Right ventricle myocardium inferior (tissue), 1 donor: ENCODE measurements at regions not wholly inside any gene's neighbourhood (a gene's known extent, or its start where the extent isn't known, plus 50 kb on each side); places are given as distances from the start of the nearest gene placed in this dataset.
"Not testable (repeated sequence)": the region's sequence is repeated elsewhere in the genome, so short reads cannot be mapped to it uniquely, and the experiment has no call there.

Experiments used
- ATAC-seq: fragments of 200-7000 bp; cut with Tn5 transposase; one replicate; pipeline ENCODE4 v1.9.1; 2020; ENCODE audit warnings: mild to moderate bottlenecking, moderate library complexity
- DNase-seq: peaks from one replicate; pipeline ENCODE4 v3.0.0; 2021; ENCODE audit errors: missing footprints
- intact Hi-C: fragments of 100-400 bp; cut with DNase I; formaldehyde crosslinking; loops from one replicate; pipeline ENCODE4 v1.11.0; 2022
- donor health status: DM: no; HTN: yes; CAD: no; lungs with severe emphysema.

DNA sequence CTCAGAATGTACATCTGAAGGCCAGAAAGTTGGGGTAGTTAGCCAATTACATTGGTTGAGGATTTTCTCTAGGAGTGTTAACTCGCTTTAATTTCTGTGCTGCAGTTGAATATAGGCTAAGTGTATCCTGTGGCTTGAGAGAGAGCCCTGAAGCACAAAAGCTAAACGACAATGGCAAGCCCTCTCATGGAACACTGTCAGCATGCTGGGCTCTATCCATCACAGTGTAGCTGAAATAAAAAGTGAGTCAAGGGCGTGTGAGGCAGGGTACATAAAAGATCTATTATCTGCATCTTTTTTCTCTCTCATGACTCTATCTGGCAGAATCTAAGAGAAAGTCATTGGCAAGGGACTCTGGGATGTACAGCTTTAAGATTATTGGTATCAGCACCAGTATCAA, 254.2 kb upstream of the GRIA1 start:
- DNase-seq (no peak), ATAC-seq (no peak)
- intact Hi-C loops = no loop called here

DNA sequence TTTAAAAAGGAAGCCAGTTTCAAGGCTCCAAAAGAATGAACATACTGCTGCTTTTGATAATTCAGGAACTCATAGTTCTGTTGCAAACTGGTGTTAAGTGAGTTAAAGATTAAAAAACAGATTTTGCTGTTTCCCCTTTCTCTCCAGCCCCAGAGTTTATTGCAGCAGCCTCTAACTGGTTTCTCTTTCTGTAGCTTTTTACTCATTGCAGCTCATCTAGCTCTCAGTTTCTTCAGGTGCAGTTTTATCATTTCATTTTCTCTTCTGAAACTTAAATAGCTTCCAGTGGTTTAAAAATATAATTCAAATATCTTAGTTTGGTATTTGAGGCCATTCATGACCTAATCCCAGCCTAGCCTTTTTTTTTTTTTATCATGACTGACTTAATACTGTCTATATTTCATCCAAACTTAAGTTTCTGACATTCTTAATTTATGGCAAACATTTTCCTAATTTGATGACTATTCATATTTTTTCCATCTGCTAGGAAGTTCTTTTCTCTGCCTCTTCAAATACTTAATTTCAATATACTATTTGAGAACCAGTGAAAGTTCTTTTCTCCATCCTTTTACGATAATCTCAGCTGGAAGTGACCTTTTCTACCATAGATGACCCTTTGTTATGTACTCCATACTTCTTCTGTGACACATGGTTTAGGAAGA, 252.7 kb upstream of the GRIA1 start:
- DNase-seq (no peak), ATAC-seq (no peak)
- intact Hi-C loops = no loop called here

DNA sequence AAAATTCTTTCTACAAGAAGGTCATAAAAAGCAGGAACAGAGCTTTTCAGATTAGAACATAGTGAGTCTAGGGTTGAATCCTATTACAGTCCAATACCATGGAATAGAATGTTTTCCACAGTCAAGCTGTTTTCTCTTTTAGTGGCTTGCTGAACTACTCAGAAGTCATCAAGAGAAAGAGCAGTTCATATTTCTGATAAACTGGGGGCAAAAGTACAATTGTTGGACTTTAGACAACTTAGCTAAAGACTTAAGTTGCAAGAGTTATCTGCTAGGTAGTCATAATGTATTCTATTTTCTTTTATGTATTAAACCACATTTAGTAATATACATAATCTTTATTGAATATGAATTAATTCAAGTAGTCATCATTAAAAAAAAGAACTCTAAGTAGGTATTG, 233.1 kb upstream of the GRIA1 start:
- no peak for ATAC-seq
- DNase-seq = no peak
- intact Hi-C loops = no loop called here

DNA sequence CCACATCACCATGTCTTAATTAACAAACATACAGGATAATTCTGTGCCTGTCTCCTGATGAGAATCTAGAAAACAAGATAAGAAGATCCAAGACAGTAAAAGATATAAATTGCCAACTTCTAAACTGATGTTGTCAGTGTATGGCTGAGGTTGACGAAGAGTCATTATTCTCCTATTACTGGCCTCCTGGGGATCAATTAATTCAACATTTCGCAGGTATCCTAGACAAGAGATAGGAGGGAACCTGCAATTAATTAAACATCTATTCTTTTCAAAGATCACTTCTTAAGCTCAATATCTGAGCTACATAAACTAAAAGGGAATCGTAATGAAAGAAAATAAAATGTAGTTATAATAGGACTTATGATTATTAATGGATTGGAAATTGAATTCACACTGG, 232.0 kb upstream of the GRIA1 start:
- ATAC-seq = no peak
- DNase-seq = no peak
- intact Hi-C loops = no loop called here

DNA sequence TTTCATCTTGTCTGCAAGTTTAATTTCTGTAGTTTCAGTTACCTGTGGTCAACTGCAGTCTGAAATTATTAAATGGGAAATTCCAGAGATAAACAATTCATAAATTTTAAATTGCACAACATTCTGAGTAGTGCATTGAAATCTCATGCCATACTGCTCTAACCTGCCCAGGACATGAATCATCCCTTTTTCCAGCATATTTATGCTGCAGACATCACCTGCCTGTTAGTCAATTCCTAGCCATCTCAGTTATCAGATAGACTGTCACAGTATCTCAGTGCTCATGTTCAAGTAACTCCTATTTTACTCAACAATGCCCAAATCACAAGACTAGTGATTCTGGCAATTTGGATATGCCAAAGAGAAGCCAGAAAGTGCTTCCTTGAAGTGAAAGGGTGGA, 223.0 kb upstream of the GRIA1 start:
- intact Hi-C loops = no loop called here
- ATAC-seq (no peak), DNase-seq (no peak)

DNA sequence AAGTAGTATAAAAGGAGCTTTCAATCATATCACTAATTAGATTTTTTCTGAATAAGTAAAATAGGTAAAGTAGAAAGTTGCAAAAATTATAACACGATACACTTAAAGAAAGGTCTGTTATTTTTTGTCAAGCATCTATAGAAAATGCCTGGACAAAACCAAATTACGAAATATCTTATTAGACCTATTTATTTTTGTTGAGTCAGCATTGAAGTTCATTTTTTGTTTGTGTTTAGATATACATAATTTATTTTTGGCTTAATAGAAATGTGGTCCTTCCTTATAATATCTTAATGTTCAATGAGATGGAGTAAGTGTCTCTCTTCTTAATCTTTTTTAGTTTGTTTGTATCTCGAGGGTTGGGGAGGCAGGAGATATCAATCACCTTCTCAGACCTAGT, 214.8 kb upstream of the GRIA1 start:
- no peak for ATAC-seq
- intact Hi-C loops = no loop called here
- DNase-seq = no peak

DNA sequence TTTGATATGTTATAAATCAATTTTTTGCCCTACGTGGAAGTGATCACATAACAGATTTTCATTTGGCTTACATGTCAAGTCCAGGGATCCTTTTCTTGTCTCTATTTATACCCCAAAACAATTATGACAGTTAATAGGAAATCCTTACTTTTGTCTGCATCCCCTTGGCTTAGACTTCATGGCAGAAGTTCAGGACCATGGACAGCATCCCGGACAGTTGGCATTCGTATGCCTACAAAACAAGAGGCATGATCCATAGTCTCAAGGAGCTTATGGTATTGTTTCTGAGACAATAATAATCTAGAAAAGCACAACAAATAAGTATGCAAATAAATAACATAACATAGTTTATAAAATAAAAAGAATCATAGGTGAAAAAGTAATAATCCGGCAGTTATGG, 214.3 kb upstream of the GRIA1 start:
- ATAC-seq (no peak), DNase-seq (no peak)
- intact Hi-C loops = no loop called here

DNA sequence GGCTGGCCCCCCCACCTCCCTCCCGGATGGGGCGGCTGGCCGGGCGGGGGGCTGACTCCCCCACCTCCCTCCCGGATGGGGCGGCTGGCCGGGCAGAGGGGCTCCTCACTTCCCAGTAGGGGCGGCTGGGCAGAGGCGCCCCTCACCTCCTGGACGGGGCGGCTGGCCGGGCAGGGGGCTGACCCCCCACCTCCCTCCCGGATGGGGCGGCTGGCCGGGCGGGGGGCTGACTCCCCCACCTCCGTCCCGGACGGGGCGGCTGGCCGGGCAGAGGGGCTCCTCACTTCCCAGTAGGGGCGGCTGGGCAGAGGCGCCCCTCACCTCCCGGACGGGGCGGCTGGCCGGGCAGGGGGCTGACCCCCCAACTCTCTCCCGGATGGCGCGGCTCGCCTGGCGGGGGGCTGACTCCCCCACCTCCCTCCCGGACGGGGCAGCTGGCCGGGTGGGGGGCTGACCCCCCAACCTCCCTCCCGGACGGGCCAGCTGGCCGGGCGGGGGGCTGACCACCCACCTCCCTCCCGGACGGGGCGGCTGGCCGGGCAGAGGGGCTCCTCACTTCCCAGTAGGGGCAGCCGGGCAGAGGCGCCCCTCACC, 194.1 kb upstream of the GRIA1 start:
- ATAC-seq, DNase-seq, intact Hi-C loops: not testable (repeated sequence)

DNA sequence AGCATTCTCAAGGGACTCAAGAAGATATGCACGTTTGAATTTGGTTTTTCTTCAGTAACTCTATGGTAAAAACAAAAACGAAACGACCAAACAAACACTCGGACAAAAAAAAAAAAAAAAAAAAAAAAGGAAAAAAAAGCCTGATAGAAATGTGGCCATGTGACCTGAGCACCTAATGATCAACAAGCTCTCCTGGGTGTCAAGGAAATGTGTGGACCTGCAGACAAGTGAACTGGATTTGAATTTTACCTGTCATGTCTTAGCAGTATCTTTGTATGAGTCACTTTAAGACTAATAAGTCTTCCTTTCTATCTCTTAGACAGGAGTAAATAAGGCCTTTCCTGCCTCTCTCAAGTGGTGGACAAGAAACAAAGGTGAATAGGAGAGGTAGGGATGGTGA, 190.6 kb upstream of the GRIA1 start:
- no peak for DNase-seq
- ATAC-seq = no peak
- intact Hi-C loops = no loop called here

DNA sequence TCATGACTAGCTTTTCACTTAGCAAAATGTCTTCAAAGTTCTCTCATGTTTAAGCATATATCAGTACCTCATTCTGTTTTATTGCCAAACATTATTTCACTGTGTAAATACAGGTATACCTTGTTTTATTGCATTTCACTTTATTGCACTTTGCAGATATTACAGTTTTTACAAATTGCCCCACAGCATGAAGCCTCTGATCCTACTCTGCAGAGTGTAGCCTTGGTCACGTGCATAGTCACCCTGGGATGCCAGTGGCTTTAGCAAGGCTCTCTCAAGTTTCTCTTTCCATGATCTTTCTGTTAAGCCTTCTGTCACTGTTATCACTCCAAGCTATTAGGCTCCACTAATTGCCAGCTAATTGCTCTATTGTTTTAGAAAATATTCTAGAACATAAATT, 182.2 kb upstream of the GRIA1 start:
- intact Hi-C loops = no loop called here
- no peak for ATAC-seq
- no peak for DNase-seq

DNA sequence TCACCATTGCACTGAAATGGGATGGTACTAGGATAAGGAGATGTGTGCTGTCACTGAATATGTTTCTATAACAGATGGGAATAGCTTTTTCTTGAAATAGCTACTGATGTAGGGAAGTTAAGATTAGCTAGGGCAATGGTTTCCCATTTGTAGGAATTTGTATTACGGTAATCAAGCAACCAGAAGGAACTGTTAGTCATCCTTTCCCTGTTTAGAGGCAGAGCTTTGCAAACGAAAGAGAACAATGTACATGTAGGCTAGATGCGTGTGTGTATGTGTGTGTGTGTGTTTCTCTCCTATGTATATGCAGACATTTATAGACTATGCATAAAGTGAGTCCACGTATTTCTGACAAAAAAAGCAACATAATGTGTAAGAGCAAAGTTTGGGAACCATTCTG, 171.9 kb upstream of the GRIA1 start:
- DNase-seq (no peak), ATAC-seq (no peak)
- intact Hi-C loops = no loop called here

DNA sequence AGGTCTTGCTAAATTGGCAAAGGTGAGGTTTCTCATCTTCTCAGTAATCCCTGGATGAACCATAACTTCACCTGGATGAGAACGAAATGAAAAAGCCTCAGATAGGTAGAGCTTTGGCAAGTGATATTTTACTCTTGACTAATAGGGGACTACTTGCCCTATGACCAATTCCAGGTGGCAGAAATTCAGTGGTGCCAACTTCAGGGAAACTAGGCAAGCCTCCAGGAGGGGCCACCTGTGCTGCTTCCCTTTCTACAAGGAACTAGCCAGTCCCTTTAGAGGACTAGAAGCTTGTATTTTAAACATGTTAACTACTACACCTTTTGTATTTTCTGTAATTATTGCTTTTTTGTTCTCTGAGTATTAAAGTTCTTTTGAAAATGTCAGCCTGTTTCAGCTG, 169.0 kb upstream of the GRIA1 start:
- no peak for DNase-seq
- intact Hi-C loops = no loop called here
- ATAC-seq = no peak

DNA sequence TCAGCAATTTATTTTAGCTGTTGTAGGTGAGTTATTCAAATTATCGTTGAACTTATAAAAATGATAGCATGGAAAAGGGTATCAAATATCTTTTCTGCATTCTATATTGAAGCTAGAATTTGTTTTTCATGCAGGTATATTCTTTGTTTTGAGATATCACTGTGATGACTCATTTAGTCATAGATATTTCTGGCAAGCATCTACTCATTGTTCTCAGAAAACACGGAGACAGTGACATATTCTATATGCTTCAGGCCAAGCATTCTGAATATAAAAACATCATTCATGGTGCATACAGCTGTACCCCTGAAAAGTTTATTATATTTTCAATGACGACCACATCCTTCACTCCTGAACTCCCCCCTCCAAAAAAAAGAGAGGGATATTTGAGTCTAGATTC, 150.3 kb upstream of the GRIA1 start:
- intact Hi-C loops = no loop called here
- ATAC-seq (no peak), DNase-seq (no peak)

DNA sequence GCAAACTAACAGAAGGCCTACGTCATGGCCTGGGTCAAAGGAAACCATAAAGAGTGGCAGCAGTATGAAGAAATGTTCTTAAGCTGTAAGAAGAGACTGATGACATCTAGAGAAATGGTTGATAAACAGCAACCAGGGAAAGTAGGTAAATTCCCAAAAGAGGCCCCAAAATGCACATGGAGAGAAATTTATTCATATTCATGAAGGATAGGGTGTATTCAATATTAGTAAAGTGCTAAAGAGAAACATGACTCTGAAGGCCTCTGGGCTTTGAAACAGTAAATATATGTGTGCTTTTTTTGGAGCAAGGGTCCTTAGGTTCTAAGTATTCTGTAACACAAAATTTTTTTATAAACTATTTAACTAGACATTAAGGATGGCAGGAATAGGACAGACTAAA, 149.7 kb upstream of the GRIA1 start:
- no peak for ATAC-seq

DNA sequence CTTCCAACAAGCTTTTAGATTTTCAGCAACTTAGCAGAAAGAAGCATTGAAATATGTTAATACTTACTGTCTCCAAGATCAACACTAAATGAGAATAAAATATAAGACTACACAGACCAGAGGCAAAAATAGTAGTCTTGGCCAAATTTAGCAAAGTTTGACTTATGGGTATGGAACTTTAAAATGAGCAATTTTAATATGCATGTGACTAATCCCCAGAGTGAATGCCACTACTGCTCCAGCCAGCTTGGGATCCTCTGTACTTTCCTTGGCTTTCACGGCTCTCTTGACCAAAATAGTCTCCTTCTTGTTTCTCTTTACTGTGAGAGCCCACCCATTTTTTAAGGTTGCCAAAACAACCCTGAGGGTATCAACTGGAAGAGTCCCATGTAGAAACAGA, 148.0 kb upstream of the GRIA1 start:
- intact Hi-C loops = no loop called here
- ATAC-seq (no peak), DNase-seq (no peak)

More for the DNA sequence above, 149.7 kb upstream of the GRIA1 start:
- intact Hi-C loops = no loop called here
- no peak for DNase-seq

DNA sequence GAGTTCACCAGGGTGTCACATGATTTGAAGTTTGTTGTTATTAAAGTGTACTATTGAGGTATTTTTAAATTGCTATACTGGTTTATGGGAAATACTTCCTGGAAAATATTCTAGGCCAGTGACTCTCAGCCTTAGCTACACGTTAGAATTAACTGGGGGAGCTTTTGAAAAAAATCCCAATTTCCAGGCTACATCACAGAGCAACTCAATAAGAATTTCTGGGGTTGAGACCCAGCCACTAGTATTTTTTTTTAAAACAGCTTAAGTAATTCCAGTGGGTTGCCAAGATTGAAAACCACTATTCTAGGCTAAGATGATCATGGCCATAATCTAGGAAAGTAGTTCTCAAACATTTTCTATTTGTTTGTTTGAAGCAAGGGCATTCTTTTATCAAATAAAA, 142.9 kb upstream of the GRIA1 start:
- DNase-seq = no peak
- ATAC-seq = no peak
- intact Hi-C loops = no loop called here

DNA sequence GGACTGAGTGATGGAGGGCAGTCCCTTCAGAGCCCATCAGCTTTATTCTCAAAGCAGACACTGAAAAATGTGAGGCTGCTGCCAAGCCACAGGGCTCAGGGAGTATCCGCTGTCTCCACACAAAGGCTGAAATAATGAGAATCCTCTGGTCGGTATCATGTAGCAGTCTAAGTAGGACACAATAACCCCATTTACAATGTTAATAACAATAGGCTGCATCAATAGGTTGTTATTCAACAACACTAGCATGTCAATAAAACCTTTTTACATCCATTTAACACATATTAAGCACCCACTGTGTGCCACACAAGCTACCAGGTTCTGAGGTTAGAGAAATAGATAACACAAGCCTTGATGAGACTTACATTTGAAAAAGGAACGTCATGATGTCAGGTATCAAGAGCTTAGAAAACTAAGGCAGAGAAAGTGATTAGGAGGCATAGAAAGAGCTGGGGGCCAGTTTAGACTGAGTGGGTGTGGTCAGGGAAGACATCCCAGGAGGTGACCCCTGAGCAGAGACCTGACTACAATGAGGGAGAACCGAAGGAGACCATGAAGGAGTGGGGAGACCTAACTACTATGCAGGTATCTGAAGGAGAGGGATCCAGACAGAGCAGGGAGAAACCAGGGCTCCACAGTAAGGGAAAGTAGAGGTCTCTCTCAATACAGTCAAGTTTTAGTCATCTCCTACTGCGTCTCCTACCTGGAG, 140.1 kb upstream of the GRIA1 start:
- no peak for DNase-seq
- ATAC-seq = no peak
- intact Hi-C loops = no loop called here

DNA sequence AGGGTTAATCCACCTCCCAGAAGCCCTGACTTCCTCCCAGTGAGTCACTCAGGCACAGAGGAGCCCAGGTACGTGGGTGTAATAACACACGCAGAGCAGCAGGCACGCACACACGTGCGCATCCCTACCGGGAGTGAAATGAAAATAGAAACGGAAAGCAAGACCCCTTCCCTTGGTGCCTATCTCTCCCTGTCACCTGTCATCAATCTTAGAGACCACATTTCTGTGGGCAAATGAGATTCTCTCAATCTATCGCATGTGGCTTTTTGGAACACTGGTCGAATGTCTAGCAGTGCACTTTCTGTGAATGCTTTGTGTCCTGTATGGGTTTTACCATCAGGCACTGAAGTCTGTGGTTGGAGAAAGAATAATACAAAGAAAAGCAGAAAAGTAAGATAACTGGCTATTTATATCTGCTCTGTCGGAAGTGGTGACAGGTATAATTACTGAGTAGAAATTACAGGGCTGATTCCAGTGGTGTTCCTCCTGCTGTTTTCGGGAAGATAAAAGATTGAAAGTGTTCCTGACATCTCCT, 137.7 kb upstream of the GRIA1 start:
- intact Hi-C loops = no loop called here
- ATAC-seq (no peak), DNase-seq (no peak)

DNA sequence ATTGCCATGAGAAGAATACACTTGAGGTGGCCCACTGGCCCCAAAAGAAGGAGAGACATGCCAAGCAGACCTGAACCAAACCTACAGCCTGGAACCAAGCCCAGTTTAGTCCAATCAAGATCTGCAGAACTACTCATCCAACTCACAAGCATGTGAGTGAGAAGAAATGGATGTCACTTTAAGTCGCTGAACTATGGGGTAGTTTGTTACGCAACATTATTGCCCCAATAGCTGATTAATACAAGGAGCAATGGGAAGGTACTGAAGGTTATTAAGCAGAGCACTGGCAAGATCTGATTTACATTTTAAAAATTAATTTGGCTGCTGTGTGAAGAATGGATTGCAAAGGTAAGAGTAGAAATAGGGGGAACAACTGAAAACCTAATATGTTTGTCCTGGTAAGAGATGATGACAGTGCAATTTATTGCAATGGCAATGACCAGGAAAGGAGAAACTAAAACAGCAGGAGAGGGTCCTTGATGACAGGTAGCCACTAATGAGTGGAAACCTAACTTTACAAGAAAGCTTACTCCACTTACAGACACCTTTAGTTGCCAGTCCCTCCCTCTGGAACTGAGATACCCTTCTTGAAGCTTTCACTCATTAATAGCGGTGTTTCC, 132.9 kb upstream of the GRIA1 start:
- ATAC-seq (no peak), DNase-seq (no peak)
- intact Hi-C loops = no loop called here
